Coronary artery (tissue), 2 donors: ENCODE measurements at regions not wholly inside any gene's neighbourhood (a gene's known extent, or its start where the extent isn't known, plus 50 kb on each side); places are given as distances from the start of the nearest gene placed in this dataset.

Experiments used
- DNase-seq: peaks from one replicate; pipeline ENCODE4 v3.0.0-alpha.2; 2017; ENCODE audit warnings: low spot score
- H3K27ac ChIP-seq, 2 donors: fragments of 200-600 bp; sonication (generic); one replicate each; pipeline ENCODE4 v1.5.1; 2016 to 2019
- H3K4me3 ChIP-seq: fragments of 200-600 bp; sonication (generic); 2 replicates; pipeline ENCODE4 v1.5.1; 2016; ENCODE audit warnings: mild to moderate bottlenecking, moderate library complexity
- TF ChIP-seq, protein P1 (sequence below): fragments of 200-600 bp; sonication (generic); IDR thresholded peaks from one replicate; pipeline ENCODE4 v1.5.1; 2019; ENCODE audit warnings: antibody characterized with exemption

DNA sequence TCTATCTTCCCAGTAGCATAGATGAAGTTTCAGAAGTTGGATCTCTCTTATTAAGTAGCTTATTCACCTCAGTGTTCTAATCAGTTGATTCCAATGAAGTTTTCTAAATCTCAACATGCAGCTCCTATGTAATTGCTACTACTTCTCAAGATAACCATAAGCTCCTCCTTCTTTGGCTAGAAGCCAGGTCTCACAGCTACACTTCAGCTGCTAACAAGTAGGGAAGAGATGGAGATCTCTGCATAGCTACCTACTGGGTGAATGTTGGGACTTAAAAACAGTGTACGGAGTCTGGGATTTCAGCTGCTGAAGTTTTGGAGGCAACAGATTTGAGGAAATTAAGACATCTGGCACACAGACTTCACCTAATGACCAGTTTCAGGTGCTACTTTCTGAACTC is 661.0 kb downstream of the SLITRK1 start:
- no peak for DNase-seq
- TF ChIP-seq, protein P1, sequence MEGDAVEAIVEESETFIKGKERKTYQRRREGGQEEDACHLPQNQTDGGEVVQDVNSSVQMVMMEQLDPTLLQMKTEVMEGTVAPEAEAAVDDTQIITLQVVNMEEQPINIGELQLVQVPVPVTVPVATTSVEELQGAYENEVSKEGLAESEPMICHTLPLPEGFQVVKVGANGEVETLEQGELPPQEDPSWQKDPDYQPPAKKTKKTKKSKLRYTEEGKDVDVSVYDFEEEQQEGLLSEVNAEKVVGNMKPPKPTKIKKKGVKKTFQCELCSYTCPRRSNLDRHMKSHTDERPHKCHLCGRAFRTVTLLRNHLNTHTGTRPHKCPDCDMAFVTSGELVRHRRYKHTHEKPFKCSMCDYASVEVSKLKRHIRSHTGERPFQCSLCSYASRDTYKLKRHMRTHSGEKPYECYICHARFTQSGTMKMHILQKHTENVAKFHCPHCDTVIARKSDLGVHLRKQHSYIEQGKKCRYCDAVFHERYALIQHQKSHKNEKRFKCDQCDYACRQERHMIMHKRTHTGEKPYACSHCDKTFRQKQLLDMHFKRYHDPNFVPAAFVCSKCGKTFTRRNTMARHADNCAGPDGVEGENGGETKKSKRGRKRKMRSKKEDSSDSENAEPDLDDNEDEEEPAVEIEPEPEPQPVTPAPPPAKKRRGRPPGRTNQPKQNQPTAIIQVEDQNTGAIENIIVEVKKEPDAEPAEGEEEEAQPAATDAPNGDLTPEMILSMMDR: no peak

DNA sequence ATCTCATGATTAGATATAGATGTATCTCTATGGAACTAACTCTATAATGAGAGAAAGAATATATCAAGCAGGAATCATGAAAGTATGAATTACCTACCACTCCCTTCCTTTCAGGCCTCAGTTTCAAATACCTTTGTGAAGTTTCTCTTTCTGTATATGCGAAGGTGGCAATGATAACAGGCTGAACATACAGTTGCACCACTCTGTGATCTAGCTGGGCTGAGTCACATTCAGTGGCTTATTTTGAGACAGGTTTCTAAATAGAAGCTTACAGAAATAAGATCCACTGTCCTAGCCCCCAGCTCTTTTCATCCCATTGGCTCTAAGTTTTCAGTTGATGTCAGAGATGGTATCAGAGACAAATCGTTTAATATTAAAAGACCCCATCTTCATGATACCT is 662.0 kb downstream of the SLITRK1 start:
- DNase-seq: no peak
- Histone ChIP-seq H3K27ac (no peak overlapping the region), H3K4me3 (no peak overlapping the region)
- TF ChIP-seq, protein P1: no peak

More for the DNA sequence above, 661.0 kb downstream of the SLITRK1 start:
- Histone ChIP-seq H3K4me3 (no peak overlapping the region), H3K27ac (no peak overlapping the region)

DNA sequence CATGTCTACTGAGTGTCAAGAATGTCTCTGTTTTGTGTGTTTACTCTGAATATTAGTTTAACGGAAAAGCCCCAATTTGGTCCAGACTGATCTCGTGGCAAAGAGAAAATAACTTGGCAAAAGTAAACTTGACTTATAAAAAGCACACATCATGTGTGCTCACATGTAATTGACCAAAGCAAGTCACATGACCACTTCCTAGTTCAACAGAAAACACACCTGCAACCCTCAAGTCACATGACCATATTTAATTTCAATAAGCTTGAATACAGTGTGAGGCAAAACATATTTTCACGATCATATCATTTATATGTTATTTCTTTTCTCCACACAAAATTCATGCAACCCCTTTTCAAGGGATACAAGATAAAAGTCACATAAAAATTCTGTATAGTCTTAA is 662.4 kb downstream of the SLITRK1 start:
- TF ChIP-seq, protein P1: no peak
- Histone ChIP-seq H3K27ac (no peak overlapping the region), H3K4me3 (no peak overlapping the region)
- no peak for DNase-seq

DNA sequence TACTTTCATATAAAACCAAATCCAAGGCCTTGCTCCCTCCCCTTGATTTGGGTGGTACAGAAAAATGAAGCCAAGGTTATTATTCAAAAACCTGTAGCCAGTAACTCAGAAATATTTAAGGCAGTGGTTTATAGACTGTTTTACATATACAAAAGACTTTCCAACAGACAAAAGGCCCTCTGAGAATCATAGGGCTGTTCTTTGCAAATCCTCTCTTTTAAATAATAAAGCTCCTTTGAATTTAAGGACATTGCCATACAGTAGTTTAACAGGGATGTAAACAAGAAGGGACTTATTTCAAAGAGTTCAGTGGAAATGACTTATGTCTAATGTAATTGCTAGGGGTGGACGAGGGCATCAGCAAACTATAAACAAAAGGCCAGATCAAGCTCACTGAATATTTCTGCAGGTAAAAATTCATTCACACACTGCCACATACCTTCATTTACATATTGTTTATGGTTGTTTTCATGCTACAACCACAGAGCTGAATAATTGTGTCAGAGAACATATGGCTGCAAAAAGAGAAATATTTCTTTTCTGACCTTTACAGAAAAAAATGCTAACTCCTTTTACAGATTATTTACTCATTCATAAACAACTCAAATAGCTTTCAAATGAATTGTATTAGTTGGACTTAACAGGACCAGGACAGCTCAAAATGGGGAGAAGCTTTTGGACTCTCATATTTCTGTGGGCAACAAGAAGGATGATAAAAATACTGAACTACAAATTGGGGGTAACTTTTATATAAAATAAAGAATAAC is 665.6 kb downstream of the SLITRK1 start:
- Histone ChIP-seq H3K4me3 (no peak overlapping the region), H3K27ac (no peak overlapping the region)
- no peak for DNase-seq
- TF ChIP-seq, protein P1: no peak

DNA sequence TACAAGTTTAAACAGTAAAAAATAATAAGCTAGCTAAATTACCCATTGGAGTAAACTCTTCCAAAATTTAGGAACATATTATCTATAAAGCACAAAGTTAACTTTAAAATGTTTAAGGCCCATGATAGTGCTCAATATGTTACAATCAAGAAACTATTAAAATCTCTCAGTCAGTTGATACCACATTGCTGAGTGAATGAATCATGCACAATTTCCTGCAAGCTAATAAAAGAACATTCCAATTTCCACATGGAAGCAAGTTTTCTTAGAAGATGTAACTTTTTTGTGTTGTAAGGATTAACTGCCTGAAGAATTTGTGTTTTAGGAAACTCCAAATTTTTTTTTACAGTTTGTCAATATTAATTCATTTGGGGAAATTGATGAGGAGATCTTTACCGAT is 666.6 kb downstream of the SLITRK1 start:
- TF ChIP-seq, protein P1: no peak
- Histone ChIP-seq H3K4me3 (no peak overlapping the region), H3K27ac (no peak overlapping the region)
- no peak for DNase-seq

DNA sequence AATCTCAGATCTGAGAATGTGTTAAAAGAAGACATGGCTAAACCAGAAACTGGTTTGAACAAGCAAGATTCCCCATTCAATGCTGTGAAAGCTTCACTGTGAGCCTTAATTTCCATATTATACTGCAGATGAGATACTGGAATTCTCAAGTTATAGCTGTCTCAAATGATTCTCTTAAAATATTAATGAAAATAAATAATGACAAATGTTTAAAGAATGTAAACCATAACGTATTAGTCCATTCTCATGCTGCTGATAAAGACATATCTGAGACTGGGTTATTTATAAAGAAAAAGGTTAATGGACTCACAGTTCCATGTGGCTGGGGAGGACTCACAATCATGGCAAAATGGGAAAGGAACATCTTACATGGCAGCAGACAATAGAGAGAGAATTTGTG is 667.8 kb downstream of the SLITRK1 start:
- no peak for DNase-seq
- TF ChIP-seq, protein P1: no peak
- Histone ChIP-seq H3K4me3 (no peak overlapping the region), H3K27ac (no peak overlapping the region)

DNA sequence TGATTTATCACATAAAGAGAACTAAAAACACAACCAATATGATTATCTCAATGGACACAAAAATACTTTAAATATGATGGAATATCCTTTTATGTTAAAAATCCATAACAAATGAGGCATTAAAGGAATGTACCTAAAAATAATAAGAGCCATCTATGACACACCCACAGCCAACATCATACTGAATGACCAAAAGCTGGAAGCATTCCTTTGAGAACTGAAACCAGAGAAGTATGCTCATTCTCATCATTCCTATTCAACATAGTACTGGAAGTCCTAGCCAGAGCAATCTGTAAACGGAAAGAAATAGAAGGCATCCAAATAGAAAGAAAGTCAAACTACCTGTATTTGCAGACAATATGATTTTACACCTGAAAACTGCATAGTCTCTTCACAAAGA is 671.0 kb downstream of the SLITRK1 start:
- DNase-seq: no peak
- H3K27ac ChIP-seq: no peak overlapping the region
- H3K4me3 ChIP-seq: no peak overlapping the region
- TF ChIP-seq, protein P1: no peak
